ENCODE measurements at regions not wholly inside any gene's neighbourhood (a gene's known extent, or its start where the extent isn't known, plus 50 kb on each side); places are given as distances from the start of the nearest gene placed in this dataset.

- TF ChIP-seq CTCF (IDR thresholded peaks at IDR 0.05) = no peak
- TF ChIP-seq POLR2A (IDR thresholded peaks at IDR 0.05) = no peak
Measured at GRCh38 chr16:86337138-86337537, 173.2 kb upstream of the FOXF1 start.
